HEK293 (cell line): ENCODE measurements at regions not wholly inside any gene's neighbourhood (a gene's known extent, or its start where the extent isn't known, plus 50 kb on each side); places are given as distances from the start of the nearest gene placed in this dataset.

Experiments
- CTCF ChIA-PET: fragments of 350-600 bp; formaldehyde crosslinking; extraction: SDS; loops from one replicate; lab custom pipeline; 2021; ENCODE audit warnings: antibody characterized with exemption; lab: Yijun Ruan, JAX
- POLR2A ChIA-PET: fragments of 300-600 bp; formaldehyde crosslinking; extraction: SDS; loops from one replicate; lab custom pipeline; 2020; ENCODE audit warnings: antibody characterized with exemption, inconsistent platforms; lab: Yijun Ruan, JAX
- H3K27ac ChIP-seq: fragments of 200-500 bp; sonication (Bioruptor generic); 2 replicates; pipeline ENCODE4 v1.5.1; 2014; ENCODE audit warnings: low read depth, low read length, control low read depth, inconsistent platforms; ENCODE audit errors: extremely low read depth
- H3K36me3 ChIP-seq, 2 experiments: fragments of 200-500 bp in 1 of 2; sonication (Bioruptor generic) in 1 of 2; 1 replicate in 1 of 2; 2 replicates in 1 of 2; pipeline ENCODE4 v1.5.1; 2014 to 2017; ENCODE audit warnings: inconsistent platforms in 2 of 2, low read length in 2 of 2; ENCODE audit not compliant: control insufficient read depth in 2 of 2, insufficient read depth in 1 of 2
- H3K4me1 ChIP-seq: fragments of 200-500 bp; sonication (Bioruptor generic); 2 replicates; pipeline ENCODE4 v1.5.1; 2014; ENCODE audit warnings: mild to moderate bottlenecking, low read length, inconsistent platforms; ENCODE audit not compliant: control insufficient read depth, insufficient read depth
- H3K4me3 ChIP-seq: 2 replicates; pipeline ENCODE4 v1.5.1; 2011; ENCODE audit warnings: low read depth, mild to moderate bottlenecking, control low read depth, low read length, moderate library complexity
- H3K9me3 ChIP-seq: fragments of 200-500 bp; sonication (Bioruptor generic); 2 replicates; pipeline ENCODE4 v1.5.1; 2014; ENCODE audit warnings: low read depth, low read length, inconsistent platforms; ENCODE audit not compliant: control insufficient read depth, insufficient read depth
- KLF1 ChIP-seq: fragments of 450-650 bp; formaldehyde crosslinking; IDR thresholded peaks from 2 replicates; pipeline ENCODE4 v1.5.1; 2016; ENCODE audit warnings: missing biosample characterization, missing genetic modification characterization
- KLF16 ChIP-seq: fragments of 450-650 bp; formaldehyde crosslinking; IDR thresholded peaks from 2 replicates; pipeline ENCODE4 v1.5.1; 2017; ENCODE audit warnings: missing biosample characterization, missing genetic modification characterization
- MYNN ChIP-seq: fragments of 450-650 bp; formaldehyde crosslinking; IDR thresholded peaks from 2 replicates; pipeline ENCODE4 v1.5.1; 2016; ENCODE audit warnings: missing biosample characterization, missing genetic modification characterization, borderline replicate concordance
- ZFP37 ChIP-seq: fragments of 450-650 bp; formaldehyde crosslinking; IDR thresholded peaks from 2 replicates; pipeline ENCODE4 v1.5.1; 2016; ENCODE audit warnings: missing biosample characterization, missing genetic modification characterization
- ZFP41 ChIP-seq: fragments of 450-650 bp; formaldehyde crosslinking; IDR thresholded peaks from 2 replicates; pipeline ENCODE4 v1.5.1; 2016; ENCODE audit warnings: missing biosample characterization, missing genetic modification characterization, borderline replicate concordance
- ZNF223 ChIP-seq: fragments of 450-650 bp; formaldehyde crosslinking; IDR thresholded peaks from 2 replicates; pipeline ENCODE4 v1.5.1; 2016; ENCODE audit warnings: missing biosample characterization, missing genetic modification characterization
- ZNF239 ChIP-seq: fragments of 450-650 bp; formaldehyde crosslinking; IDR thresholded peaks from 2 replicates; pipeline ENCODE4 v1.5.1; 2016; ENCODE audit warnings: missing biosample characterization, missing genetic modification characterization
- ZNF335 ChIP-seq: fragments of 450-650 bp; formaldehyde crosslinking; conservative IDR thresholded peaks from 2 replicates; pipeline ENCODE4 v1.5.1; 2016; ENCODE audit warnings: missing biosample characterization, missing genetic modification characterization
- ZNF341 ChIP-seq: fragments of 450-650 bp; formaldehyde crosslinking; IDR thresholded peaks from 2 replicates; pipeline ENCODE4; 2016; ENCODE audit warnings: low read depth, missing biosample characterization, missing genetic modification characterization
- ZNF433 ChIP-seq: fragments of 450-650 bp; formaldehyde crosslinking; IDR thresholded peaks from 2 replicates; pipeline ENCODE4 v1.5.1; 2016; ENCODE audit warnings: missing biosample characterization, missing genetic modification characterization, low read depth
- ZNF501 ChIP-seq: fragments of 450-650 bp; formaldehyde crosslinking; IDR thresholded peaks from 2 replicates; pipeline ENCODE4 v1.5.1; 2016; ENCODE audit warnings: missing biosample characterization, missing genetic modification characterization
- ZNF510 ChIP-seq: fragments of 450-650 bp; formaldehyde crosslinking; IDR thresholded peaks from 2 replicates; pipeline ENCODE4 v1.5.1; 2018; ENCODE audit warnings: mild to moderate bottlenecking, missing genetic modification characterization, missing biosample characterization; ENCODE audit not compliant: insufficient replicate concordance
- ZNF521 ChIP-seq: fragments of 450-650 bp; formaldehyde crosslinking; IDR thresholded peaks from 2 replicates; pipeline ENCODE4 v1.5.1; 2017; ENCODE audit warnings: missing biosample characterization, mild to moderate bottlenecking, missing genetic modification characterization
- ZNF529 ChIP-seq: fragments of 450-650 bp; formaldehyde crosslinking; IDR thresholded peaks from 2 replicates; pipeline ENCODE4 v1.5.1; 2017; ENCODE audit warnings: missing genetic modification characterization, missing biosample characterization; ENCODE audit not compliant: insufficient replicate concordance
- ZNF654 ChIP-seq: fragments of 450-650 bp; formaldehyde crosslinking; IDR thresholded peaks from 2 replicates; pipeline ENCODE4 v1.5.1; 2016; ENCODE audit warnings: low read depth, missing biosample characterization, missing genetic modification characterization
- ZNF670 ChIP-seq: fragments of 450-650 bp; formaldehyde crosslinking; IDR thresholded peaks from 2 replicates; pipeline ENCODE4 v1.5.1; 2016; ENCODE audit warnings: missing biosample characterization, missing genetic modification characterization, low read depth
- ZXDB ChIP-seq: fragments of 450-650 bp; formaldehyde crosslinking; IDR thresholded peaks from 2 replicates; pipeline ENCODE4 v1.5.1; 2016; ENCODE audit warnings: missing biosample characterization, missing genetic modification characterization
- TF ChIP-seq, protein P1 (sequence below): fragments of 450-650 bp; formaldehyde crosslinking; IDR thresholded peaks from 2 replicates; pipeline ENCODE4 v1.5.1; 2017; ENCODE audit warnings: missing biosample characterization, missing genetic modification characterization
- TF ChIP-seq, protein P2 (sequence below): fragments of 450-650 bp; formaldehyde crosslinking; IDR thresholded peaks from 2 replicates; pipeline ENCODE4 v1.5.0; 2017; ENCODE audit warnings: missing biosample characterization, missing genetic modification characterization, borderline replicate concordance
- TF ChIP-seq, protein P3 (sequence below): fragments of 450-650 bp; formaldehyde crosslinking; IDR thresholded peaks from 2 replicates; pipeline ENCODE4 v1.5.1; 2016; ENCODE audit warnings: missing biosample characterization, missing genetic modification characterization
- TF ChIP-seq, protein P4 (sequence below): fragments of 450-650 bp; formaldehyde crosslinking; IDR thresholded peaks from 2 replicates; pipeline ENCODE4 v1.5.1; 2016; ENCODE audit warnings: missing biosample characterization, missing genetic modification characterization
- TF ChIP-seq, protein P5 (sequence below): fragments of 450-650 bp; formaldehyde crosslinking; IDR thresholded peaks from 2 replicates; pipeline ENCODE4 v1.5.1; 2016; ENCODE audit warnings: missing biosample characterization, missing genetic modification characterization, borderline replicate concordance

DNA sequence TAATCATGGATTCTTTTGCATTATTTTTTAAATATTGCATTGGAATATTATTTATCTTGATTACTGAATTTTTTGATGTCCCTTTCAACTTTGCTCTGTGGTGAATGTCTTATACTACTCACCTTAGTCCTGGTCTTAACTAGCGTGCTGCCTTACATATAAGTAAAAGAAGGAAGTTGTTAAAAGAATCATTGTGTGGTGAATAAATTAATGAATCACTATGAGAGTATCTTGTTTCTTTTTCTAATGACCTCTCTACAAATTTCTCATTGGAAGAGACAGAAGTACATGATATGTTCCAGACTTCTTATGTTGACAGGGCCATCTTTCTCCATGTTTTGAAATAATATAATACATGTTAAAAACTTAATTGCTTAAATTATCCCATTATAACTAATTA is 432.6 kb upstream of the MMADHC start (continued):
- TF ChIP-seq, protein P1, sequence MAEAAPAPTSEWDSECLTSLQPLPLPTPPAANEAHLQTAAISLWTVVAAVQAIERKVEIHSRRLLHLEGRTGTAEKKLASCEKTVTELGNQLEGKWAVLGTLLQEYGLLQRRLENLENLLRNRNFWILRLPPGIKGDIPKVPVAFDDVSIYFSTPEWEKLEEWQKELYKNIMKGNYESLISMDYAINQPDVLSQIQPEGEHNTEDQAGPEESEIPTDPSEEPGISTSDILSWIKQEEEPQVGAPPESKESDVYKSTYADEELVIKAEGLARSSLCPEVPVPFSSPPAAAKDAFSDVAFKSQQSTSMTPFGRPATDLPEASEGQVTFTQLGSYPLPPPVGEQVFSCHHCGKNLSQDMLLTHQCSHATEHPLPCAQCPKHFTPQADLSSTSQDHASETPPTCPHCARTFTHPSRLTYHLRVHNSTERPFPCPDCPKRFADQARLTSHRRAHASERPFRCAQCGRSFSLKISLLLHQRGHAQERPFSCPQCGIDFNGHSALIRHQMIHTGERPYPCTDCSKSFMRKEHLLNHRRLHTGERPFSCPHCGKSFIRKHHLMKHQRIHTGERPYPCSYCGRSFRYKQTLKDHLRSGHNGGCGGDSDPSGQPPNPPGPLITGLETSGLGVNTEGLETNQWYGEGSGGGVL (tag by site-specific recombination): no peak
- no peak for TF ChIP-seq KLF1 (tag by site-specific recombination)
- TF ChIP-seq, protein P2, sequence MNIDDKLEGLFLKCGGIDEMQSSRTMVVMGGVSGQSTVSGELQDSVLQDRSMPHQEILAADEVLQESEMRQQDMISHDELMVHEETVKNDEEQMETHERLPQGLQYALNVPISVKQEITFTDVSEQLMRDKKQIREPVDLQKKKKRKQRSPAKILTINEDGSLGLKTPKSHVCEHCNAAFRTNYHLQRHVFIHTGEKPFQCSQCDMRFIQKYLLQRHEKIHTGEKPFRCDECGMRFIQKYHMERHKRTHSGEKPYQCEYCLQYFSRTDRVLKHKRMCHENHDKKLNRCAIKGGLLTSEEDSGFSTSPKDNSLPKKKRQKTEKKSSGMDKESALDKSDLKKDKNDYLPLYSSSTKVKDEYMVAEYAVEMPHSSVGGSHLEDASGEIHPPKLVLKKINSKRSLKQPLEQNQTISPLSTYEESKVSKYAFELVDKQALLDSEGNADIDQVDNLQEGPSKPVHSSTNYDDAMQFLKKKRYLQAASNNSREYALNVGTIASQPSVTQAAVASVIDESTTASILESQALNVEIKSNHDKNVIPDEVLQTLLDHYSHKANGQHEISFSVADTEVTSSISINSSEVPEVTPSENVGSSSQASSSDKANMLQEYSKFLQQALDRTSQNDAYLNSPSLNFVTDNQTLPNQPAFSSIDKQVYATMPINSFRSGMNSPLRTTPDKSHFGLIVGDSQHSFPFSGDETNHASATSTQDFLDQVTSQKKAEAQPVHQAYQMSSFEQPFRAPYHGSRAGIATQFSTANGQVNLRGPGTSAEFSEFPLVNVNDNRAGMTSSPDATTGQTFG (tag by site-specific recombination): no peak
- no peak for TF ChIP-seq ZNF341
- TF ChIP-seq ZFP41 (tag by site-specific recombination): no peak
- TF ChIP-seq ZNF521: no peak
- TF ChIP-seq ZNF501 (tag by site-specific recombination): no peak
- TF ChIP-seq, protein P3, sequence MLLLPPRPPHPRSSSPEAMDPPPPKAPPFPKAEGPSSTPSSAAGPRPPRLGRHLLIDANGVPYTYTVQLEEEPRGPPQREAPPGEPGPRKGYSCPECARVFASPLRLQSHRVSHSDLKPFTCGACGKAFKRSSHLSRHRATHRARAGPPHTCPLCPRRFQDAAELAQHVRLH (tag by site-specific recombination): no peak

DNA sequence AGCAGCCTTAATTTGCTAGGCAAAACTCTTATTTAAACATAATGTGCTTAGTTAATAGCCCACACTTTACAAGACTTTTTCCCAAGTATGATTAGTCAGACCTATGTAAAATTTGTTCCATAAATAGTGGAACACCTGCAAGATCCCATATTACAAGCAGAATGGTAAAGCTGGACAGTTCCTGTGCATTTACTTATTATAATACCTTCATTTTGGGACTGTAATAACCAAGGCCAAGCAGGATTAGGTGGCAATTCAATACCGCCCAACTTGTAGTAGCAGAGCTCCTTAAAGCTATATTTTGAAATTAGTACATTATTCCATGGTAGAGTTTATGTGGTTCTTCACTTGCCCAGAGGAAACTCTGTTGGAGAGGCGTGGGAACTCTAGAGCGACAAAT is 431.5 kb upstream of the MMADHC start:
- Histone ChIP-seq H3K36me3 (no peaks in the 10 kb centered on the region), H3K27ac (no peak overlapping the region), H3K4me1 (no peaks in the 10 kb centered on the region), H3K9me3 (no peaks in the 10 kb centered on the region), H3K4me3 (no peak overlapping the region)
- ChIA-PET POLR2A (no interaction called here), CTCF (no interaction called here)
- TF ChIP-seq, protein P4, sequence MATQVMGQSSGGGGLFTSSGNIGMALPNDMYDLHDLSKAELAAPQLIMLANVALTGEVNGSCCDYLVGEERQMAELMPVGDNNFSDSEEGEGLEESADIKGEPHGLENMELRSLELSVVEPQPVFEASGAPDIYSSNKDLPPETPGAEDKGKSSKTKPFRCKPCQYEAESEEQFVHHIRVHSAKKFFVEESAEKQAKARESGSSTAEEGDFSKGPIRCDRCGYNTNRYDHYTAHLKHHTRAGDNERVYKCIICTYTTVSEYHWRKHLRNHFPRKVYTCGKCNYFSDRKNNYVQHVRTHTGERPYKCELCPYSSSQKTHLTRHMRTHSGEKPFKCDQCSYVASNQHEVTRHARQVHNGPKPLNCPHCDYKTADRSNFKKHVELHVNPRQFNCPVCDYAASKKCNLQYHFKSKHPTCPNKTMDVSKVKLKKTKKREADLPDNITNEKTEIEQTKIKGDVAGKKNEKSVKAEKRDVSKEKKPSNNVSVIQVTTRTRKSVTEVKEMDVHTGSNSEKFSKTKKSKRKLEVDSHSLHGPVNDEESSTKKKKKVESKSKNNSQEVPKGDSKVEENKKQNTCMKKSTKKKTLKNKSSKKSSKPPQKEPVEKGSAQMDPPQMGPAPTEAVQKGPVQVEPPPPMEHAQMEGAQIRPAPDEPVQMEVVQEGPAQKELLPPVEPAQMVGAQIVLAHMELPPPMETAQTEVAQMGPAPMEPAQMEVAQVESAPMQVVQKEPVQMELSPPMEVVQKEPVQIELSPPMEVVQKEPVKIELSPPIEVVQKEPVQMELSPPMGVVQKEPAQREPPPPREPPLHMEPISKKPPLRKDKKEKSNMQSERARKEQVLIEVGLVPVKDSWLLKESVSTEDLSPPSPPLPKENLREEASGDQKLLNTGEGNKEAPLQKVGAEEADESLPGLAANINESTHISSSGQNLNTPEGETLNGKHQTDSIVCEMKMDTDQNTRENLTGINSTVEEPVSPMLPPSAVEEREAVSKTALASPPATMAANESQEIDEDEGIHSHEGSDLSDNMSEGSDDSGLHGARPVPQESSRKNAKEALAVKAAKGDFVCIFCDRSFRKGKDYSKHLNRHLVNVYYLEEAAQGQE (tag by site-specific recombination): peak; percentile 34; the same call in 1 of the 2 replicates
- no peak for TF ChIP-seq ZFP37 (tag by site-specific recombination)

DNA sequence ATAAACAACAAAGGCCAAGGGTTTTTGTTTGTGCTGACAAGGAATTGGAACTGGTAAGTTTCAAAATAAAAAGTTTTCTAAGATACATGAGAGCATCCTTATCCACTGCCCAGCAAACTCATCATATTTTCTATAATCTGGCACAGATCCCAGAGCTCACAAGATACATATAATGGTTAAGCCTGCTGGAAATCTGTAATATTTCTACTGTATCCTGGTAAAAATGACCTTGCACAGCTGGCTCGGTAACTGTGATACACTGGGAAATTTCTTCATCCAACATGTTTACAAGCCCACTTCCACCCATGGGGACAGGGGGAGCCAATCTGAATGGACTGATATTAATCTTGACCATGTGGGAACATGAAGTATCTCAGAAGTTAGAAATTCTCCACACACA is 425.4 kb upstream of the MMADHC start:
- ChIA-PET POLR2A (no interaction called here), CTCF (interaction anchor here (0.6 kb wide), 1 partner anchor 44 kb away, joined by 4 read pairs; no protein-coding TSS in a partner anchor)
- Histone ChIP-seq H3K36me3 (no peaks in the 10 kb centered on the region), H3K27ac (no peak overlapping the region), H3K9me3 (no peaks in the 10 kb centered on the region), H3K4me3 (no peak overlapping the region), H3K4me1 (no peaks in the 10 kb centered on the region)
- no peak for TF ChIP-seq ZNF510 (tag by site-specific recombination)
- TF ChIP-seq, protein P5, sequence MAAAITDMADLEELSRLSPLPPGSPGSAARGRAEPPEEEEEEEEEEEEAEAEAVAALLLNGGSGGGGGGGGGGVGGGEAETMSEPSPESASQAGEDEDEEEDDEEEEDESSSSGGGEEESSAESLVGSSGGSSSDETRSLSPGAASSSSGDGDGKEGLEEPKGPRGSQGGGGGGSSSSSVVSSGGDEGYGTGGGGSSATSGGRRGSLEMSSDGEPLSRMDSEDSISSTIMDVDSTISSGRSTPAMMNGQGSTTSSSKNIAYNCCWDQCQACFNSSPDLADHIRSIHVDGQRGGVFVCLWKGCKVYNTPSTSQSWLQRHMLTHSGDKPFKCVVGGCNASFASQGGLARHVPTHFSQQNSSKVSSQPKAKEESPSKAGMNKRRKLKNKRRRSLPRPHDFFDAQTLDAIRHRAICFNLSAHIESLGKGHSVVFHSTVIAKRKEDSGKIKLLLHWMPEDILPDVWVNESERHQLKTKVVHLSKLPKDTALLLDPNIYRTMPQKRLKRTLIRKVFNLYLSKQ: no peak
- TF ChIP-seq, protein P1 (tag by site-specific recombination): no peak
- no peak for TF ChIP-seq ZNF529 (tag by site-specific recombination)
- no peak for TF ChIP-seq KLF16 (tag by site-specific recombination)
- no peak for TF ChIP-seq ZNF335 (tag by site-specific recombination)
- no peak for TF ChIP-seq ZNF670 (tag by site-specific recombination)
- TF ChIP-seq ZNF239 (tag by site-specific recombination): no peak
- no peak for TF ChIP-seq ZXDB (tag by site-specific recombination)
- TF ChIP-seq ZNF654 (tag by site-specific recombination): no peak
- TF ChIP-seq ZNF223 (tag by site-specific recombination): no peak
- no peak for TF ChIP-seq MYNN (tag by site-specific recombination)
- TF ChIP-seq ZNF433 (tag by site-specific recombination): no peak
